ENCODE measurements at regions not wholly inside any gene's neighbourhood (a gene's known extent, or its start where the extent isn't known, plus 50 kb on each side); places are given as distances from the start of the nearest gene placed in this dataset.

DNA sequence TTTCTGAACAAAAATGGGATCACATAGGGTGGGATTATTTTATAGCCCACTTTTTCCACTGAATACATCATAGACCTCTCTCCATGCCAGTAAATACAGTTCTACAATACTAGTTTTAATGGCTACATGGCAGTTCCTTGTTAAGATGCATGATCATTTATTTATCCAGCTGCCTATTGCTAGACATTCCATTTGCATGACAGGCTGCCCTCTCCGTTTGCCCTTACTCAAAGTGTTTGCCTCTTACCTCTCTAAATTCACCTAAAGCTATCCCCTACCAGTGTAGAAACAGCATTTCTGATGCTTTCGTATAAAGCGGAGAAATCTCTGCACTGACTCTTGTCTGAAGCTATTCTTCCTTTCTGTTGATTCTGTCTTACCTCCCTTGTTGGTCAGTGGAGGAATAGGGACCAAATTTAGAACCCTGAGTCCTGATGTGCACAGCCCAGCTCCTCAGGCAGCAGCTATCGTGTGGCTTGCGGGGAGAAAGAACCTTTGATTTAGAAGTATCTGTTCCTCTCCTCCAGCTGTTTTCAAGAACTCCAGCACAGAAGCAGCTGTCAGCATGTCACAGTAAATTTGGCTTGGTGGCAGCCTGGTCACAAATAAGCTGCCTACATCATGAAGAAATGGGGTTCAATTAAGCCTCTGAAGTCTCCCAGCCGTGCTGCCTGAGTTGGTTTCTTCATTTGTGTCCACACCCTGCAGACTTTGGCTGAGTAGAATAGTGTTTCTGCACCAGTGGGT, 337.3 kb downstream of the PRDM2 start:
- no peak for DNase-seq (ENCODE audit: low read depth in 1 of 2, low spot score in 1 of 2)

DNA sequence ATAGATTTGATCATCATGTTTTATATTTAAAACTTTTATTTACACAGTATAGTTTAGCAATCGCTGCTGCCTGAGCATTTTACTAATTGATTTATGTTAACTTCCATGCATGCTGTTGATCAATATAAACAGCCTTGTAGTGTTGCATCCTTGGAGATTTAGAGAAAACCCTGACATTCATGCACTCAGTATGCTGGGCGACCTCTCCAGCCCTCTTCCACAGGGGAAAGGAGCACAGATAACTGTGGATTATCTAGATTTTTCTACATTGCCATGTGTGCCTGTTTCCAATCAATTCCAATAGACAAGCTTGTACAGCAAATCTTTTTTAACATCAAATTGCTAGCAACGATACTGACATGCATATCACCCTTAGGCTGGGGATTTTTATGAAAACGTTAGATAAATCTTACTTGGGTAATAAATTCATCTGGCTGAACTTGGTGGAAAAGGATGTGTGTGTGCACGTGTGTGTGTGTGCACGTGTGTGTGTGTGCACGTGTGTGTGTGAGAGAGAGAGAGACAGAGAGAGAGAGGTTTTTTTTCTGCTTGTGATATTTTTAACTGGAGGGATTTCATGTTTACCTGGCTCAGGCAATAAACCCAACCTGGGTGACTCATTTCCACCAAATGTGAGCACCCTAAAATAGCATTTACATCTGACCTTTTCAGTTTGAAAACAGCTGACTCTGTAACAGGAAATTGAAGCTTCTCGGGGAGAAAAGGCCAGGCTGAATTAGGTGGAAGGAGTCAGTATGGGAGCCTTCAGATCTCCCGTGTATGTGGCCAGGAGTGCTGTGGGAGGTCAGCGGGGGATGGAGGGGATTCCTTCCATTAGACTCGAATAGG, 339.8 kb downstream of the PRDM2 start:
- DNase-seq (ENCODE audit: low read depth in 1 of 2, low spot score in 1 of 2): no peak

DNA sequence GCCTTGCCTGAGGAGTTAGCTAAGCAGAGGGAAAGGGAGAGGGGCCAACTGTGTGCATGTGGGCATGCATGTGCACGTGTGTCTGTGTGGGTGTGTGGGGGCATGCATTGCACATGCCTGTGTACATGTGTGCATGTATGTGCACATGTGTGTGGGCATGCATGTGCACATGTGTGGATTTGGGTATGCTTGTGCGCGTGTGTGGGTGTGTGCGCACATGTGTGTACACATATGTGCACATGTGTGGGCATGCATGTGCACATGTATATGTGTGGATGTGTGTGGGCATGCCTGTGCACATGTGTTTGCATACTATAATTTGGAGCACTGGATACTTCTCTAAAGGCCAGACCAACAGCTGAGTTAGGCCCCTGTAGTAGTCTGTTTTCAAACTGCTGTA, 350.0 kb downstream of the PRDM2 start:
- DNase-seq (ENCODE audit: low read depth in 1 of 2, low spot score in 1 of 2): no peak

DNA sequence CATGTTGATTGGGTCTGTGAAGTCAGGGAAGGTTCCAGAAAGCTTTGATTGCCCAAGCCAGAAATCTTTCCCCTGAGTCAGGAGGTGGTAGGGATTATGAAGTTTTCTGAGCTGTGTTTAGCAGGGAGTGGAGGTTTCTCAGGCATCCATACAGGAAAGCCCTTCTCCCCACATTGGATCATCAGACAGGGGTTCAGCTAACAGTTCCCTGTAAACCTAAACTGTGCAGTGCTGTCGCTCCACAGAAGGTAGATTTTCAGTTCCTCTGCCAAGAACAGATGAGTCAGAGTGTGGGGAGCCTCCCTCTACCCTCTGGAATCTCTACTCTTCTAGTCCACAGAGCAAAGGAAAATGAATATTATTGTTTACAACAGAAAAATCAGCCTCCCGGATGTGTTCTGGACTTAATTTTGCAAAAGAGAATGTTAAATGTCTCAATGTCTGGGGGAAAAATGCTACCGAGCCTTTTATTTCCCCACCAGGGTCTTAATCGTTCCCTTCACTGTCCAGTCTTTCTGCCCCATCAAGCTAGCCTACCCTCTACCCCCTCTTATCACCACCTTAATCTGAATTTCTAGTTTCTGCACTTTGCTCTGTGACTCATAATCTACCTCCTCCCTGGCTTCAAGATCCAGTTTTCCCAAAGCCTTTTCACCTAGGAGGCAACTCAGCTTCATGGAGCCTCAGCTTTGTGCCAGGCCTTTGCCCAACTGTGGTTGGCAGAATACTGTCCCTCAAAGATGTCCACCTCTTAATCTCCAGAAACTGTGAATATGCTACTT, 355.6 kb downstream of the PRDM2 start:
- DNase-seq (ENCODE audit: low read depth in 1 of 2, low spot score in 1 of 2): no peak

DNA sequence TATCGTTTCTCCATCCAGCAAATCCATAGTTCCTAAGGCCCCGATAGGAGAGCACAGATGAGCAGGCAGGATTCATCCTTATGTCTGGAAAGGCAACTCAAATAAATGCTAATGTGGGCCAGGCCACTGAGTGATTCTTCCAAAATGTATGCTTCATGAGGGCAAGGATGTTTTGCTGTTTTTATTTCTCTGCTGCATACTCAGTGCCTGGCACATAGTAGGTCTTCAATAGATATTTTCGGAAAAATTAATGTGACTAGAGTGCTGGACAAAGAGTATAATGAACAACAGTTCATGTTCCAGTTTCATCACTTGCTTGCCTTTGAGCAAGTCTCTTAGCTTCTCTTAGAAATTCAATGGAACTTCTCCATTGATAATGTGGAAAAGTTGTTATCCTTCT, 357.7 kb downstream of the PRDM2 start:
- no peak for DNase-seq (ENCODE audit: low read depth in 1 of 2, low spot score in 1 of 2)

DNA sequence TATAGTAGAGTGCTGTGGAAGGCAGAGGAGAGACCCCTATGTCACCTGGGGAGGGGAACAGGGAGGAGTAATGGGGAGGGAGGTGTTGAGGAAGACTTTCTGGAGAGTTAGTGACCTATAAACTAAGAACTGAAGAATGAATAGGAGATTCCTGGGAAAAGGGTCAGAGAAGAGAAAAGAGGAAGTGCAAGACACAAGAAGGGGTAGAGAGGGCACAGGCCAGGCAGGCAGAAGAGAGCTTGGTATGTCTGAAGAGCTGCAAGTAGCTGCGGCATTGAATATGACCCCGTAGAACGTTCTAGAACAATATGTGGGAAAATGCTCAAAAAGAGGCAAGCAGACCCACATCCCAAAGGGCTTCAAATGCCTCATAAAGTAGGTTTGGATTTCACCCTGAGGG, 361.2 kb downstream of the PRDM2 start:
- DNase-seq (ENCODE audit: low read depth in 1 of 2, low spot score in 1 of 2): no peak

DNA sequence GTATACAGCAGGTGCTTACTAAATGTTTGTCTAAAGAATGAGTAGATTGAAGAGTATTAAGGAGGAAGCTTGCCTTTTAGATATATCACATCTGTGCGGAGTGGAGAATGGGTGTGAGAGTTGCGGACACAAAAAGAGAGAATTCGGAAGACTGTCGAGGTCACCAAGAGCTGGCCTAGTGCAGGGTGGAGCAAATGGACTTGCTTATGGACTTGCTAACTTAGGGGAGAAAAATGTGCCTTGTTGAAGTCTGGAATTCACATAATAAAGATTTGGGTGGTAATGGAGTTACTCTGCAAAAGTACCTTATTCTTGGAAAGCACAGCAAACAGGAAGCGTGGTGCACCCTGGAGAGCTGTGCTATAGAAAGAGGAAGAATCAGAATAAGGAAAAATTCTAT, 361.7 kb downstream of the PRDM2 start:
- DNase-seq (ENCODE audit: low read depth in 1 of 2, low spot score in 1 of 2): no peak

DNA sequence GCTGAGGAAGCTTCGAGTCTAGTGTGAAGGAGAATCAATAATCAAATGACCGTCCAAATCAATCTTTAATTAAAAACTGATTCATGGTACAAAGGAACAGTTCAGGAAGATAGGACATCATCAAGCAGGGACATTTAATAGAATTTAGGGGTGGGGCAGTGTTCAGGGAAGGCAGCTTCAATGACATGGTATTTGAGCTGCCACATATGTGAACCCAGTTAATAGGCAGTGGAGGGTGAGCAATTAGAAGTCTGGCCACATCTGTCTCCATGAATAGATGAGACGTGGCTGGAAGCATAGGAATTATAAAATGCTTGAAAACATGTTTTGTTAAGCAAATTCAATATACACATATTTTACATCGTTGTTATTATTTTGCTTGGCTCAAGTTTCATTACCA, 362.7 kb downstream of the PRDM2 start:
- DNase-seq (ENCODE audit: low read depth in 1 of 2, low spot score in 1 of 2): no peak

DNA sequence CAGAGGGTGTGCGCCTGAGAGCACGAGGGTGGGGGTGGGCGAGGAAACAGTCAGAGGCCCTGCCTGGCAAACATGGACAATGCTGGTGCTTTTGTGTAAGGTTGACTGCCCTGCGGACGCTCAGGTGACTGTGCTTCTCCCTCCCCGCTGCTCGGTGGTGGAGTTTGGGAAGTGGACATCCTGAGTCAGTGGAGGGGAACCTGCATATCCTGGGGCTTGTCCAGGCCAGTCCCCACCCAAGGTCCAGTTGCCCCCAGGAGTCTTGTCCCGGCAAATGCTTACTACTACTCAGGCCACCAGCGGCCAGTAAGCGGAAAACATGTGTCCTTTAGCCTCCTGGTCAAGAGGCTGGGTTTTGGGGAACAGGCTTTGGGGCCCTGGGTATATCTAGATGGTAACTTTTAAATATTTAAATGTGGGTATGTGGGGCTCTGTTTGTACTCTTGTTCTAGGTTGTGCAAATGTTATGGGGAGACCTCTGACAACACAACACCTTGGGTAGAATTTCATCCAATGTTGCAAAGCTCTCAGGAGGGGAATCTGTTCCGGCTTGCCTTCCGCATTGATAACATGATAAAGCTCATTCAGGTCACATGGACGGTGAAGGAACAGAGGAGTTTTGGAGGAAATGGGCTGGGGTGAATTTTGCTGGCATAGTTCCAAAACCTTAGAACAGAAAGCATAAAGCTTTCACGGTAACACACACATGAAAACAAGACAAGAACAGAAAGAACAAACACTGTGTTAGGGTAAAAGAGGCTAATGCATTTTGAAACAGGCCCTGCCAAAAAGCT, 364.9 kb downstream of the PRDM2 start:
- DNase-seq (ENCODE audit: low read depth in 1 of 2, low spot score in 1 of 2): no peak

DNA sequence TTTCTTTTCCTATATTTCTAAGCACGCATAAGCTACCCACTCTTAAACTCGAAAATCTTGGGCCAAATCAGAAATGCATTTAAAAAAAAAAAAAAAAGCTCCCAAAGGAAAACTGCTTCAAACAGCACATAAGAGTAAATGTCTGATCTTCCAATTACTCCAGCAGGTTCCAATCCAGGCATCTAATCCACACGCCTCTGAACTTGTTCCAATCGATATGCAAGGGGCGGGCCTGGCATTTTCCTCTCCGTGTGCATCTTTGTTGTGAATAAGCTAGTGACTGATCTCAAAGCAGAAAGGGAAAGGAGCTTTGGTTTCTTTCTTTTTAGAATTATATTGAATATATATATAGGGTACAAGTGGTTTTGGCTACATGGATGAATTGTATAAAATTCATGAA, 365.5 kb downstream of the PRDM2 start:
- DNase-seq (ENCODE audit: low read depth in 1 of 2, low spot score in 1 of 2): no peak

DNA sequence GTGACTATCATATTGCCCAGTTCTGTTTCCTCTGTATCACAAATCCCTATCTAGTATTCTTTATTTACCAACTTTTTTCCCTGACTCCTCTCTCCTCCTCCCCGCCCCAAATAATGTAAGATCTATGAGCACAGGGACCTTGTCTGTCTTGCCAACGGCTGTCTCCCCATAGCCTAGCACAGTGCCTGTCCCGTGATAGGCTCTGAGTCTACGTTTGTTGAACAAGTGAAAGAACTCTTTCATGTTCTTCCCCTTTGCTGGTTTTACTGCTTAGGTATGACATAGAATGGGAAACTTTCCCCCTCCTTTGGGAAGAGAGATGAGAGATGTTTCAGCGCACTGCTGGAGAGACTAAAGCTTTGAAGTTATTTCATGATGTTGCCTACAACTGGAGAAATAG, 367.0 kb downstream of the PRDM2 start:
- no peak for DNase-seq (ENCODE audit: low read depth in 1 of 2, low spot score in 1 of 2)

DNA sequence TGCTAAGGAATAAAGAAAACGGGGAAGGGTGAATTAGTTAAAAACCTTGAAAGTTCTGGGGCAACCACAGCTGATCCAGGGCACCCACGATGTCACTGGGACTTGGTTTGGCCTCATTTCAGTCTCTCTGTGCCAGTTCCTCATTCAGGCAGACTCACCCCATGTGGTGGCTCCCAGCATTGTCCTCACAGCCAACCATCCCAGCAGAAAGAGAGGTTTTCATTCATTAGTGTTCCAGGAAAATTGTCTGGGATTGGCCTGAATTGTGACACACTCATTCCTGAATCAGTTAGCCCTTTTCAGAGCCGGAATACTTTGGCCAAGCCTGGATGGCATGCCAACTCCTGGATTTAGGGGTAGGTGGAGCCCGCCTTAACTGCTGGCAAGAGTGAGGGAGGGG, 367.7 kb downstream of the PRDM2 start:
- DNase-seq (ENCODE audit: low read depth in 1 of 2, low spot score in 1 of 2): no peak

DNA sequence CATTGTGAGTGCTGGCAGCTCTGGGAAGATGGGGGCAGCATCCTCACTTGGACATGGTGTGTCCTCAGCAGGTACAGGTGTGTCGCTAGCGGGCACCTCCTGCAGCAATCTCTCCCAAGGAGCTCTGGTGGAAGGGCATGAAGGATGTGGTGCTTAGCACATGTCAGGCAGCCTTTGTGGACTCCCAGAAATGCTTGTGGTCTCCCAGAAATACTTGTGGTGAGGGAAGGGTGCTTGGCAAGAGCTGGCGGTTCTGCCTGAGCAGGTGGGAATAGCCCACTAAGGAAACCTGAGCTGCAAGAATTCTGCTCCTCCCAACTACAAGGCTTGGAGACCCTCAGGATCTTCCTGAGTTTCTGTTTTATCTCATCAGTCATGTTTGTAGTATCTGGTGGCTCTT, 371.6 kb downstream of the PRDM2 start:
- DNase-seq (ENCODE audit: low read depth in 1 of 2, low spot score in 1 of 2): no peak

DNA sequence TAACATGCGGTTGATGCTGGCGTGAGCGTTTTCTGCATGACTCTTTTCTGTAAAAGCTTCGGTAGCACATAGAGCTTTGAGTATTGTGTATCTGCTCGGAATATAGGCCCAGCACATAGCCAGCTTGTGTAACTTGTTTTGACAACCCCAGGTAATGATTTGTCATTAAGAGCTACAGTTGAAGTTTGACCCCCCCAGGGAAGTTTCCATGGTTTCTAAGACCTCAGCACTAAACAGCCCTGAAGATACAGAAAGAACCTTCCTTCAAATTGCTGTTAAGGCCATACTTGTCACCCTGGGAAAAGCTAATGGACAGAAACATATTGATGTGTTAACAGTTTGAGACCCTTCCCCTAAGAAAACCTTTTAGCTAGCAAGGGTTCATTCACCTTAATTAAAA, 380.7 kb downstream of the PRDM2 start:
- DNase-seq (ENCODE audit: low read depth in 1 of 2, low spot score in 1 of 2): no peak

DNA sequence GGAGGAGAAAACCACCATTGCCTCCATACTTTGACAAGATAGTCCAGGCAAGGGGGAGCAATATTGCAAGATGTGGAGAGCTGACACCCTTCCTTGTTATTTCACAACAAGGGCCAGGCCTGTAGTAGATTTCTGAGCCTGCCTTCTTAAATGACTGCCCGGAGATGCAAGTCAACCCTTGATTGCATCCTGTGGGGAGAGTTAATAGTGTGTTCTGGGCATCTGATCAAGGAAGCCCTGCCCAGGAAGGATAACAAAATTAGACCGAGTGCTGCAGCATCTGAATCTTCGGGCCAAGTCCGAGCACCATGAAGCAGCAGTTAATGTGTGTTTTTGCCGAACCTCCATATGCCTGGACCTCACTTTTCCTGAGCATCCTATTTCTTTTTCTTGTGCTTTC, 382.3 kb downstream of the PRDM2 start:
- DNase-seq (ENCODE audit: low read depth in 1 of 2, low spot score in 1 of 2): no peak

DNA sequence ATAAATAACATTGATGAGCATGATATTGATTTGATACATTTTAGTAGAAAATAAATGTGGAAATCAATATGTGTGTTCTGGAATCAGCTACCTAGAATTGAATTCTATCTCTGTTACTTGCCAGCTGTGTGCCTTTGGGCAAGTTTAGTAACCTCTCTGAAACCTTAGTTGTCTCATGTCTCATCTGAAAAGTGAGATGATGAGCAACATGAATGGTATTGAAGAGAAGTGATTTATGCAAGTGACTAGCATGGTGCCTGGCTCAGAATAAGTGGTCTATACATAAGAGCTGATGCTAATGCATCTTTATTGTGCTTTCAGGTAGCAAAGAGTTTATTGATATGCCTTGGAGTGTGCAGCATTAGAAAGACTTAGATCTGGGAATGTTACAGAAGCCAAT, 383.3 kb downstream of the PRDM2 start:
- no peak for DNase-seq (ENCODE audit: low read depth in 1 of 2, low spot score in 1 of 2)

DNA sequence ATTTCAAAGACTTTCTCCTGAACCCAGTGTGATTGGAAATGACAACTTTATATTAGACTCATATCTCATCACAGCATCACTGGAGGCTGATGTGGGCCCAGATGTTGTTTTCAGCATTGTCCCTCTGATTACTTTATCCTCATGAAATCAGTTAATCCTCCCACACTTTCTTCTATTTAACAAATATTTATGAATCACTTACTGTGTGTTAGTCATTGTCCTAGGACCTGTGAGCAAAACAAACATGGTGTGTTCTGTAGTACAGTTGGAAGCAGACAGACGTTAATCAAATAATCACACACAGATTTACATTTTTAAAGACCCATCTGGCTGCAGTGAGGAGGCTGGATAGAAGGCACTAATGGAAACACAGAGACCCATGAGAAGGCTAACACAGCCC, 383.7 kb downstream of the PRDM2 start:
- no peak for DNase-seq (ENCODE audit: low read depth in 1 of 2, low spot score in 1 of 2)

DNA sequence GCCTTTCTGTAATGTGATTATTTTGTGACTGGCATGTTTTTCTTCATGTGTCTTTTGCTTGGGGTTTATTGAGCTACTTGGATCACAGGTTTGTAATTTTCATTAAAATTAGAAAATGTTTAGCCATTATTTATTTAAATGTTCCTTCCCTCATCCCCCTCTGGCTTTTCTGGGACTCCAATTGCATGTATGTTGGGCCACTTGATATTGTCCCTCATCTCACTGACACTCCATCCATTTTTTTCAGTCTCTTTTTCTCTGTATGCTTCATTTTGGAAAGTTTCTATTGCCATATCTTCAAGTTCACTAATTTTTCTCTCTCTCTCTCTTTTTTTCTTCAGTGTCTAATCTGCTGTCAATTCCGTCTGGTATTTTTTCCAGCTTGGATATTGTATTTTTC, 390.1 kb downstream of the PRDM2 start:
- no peak for DNase-seq (ENCODE audit: low read depth in 1 of 2, low spot score in 1 of 2)

DNA sequence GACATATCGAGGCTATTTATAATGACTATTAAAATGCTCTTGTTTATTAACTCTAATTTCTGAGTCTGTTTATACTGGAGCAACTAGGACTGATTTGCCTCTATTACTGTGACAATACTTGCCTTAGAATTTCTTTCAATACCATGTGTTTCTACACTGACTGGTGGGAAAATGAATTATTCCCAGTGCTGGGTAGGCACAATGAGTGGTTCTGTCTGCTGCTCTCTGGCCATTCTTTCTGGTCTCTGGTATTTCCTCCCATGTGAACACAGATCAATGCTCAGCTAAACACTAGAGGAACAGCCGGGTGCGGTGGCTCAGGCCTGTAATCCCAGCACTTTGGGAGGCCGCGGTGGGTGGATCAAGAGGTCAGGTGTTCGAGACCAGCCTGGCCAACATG, 390.5 kb downstream of the PRDM2 start:
- DNase-seq (ENCODE audit: low read depth in 1 of 2, low spot score in 1 of 2): no peak

DNA sequence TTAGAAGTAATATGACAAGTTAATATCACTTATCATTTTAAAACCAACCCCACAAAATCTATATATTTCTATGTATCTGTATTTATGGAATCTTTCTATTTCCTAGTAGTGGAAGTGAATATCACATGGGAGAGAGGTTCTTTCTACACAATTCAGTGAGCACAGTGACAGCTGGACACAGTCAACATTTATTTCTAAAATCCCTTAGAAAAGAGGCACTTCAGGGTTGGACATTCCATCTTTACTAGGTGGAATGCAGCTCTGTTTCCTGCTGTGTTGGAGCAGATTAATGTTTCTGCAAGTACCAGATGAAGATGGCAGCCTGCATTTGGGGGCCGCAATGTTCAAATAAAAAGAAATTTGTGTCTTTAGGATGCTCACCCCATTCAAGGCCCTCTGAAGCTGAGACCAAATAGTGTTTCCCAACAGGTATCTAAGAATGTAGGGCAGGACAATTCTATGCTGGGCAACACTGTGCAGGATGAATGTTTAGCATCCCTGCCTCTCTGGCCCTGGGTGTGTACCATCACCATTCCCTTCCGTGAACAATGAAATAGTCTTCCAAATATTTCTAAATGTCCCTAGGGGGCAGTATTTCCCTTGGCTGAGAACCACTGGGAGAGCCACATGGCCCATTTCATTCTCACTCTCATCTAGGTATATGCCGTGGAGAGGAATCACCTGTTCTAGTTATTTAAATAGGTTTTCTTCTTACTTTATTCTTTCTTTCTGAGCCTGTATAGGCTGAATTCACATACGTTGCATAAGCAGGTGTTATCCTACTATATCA, 394.8 kb downstream of the PRDM2 start:
- DNase-seq (ENCODE audit: low read depth in 1 of 2, low spot score in 1 of 2): no peak

Data from activated T-helper 1 cell treated with anti-CD3 and anti-CD28 coated beads, Interleukin-2, amount 50 U/mL, for 16 hours (primary cell).